ENCODE measurements at regions not wholly inside any gene's neighbourhood (a gene's known extent, or its start where the extent isn't known, plus 50 kb on each side); places are given as distances from the start of the nearest gene placed in this dataset.

DNA sequence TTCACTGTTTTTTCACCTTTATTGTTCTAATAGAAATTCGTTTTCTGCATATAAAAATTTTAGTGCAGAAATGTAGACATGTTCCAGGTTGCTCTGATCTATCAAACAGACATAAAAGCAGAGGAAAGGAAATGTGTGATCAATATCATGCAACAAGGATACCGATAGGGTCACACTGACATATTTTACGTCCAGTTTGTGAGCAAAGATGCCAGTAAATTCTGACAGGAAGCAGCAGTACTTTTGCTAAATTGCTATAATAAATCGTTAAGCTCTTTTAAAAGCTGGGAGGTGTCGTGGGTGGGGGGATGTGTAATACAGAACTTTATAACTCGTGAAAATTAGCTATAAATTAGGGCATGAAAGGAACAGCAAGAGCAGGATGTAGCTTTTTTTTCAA lies 955.2 kb downstream of the BRINP3 start:
- TF ChIP-seq ZFX (IDR thresholded peaks at IDR 0.05; ENCODE audit: borderline replicate concordance): no peak
- TF ChIP-seq, protein P1, sequence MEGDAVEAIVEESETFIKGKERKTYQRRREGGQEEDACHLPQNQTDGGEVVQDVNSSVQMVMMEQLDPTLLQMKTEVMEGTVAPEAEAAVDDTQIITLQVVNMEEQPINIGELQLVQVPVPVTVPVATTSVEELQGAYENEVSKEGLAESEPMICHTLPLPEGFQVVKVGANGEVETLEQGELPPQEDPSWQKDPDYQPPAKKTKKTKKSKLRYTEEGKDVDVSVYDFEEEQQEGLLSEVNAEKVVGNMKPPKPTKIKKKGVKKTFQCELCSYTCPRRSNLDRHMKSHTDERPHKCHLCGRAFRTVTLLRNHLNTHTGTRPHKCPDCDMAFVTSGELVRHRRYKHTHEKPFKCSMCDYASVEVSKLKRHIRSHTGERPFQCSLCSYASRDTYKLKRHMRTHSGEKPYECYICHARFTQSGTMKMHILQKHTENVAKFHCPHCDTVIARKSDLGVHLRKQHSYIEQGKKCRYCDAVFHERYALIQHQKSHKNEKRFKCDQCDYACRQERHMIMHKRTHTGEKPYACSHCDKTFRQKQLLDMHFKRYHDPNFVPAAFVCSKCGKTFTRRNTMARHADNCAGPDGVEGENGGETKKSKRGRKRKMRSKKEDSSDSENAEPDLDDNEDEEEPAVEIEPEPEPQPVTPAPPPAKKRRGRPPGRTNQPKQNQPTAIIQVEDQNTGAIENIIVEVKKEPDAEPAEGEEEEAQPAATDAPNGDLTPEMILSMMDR (IDR thresholded peaks at IDR 0.05): no peak
- H3K27ac ChIP-seq: no peak overlapping the region

DNA sequence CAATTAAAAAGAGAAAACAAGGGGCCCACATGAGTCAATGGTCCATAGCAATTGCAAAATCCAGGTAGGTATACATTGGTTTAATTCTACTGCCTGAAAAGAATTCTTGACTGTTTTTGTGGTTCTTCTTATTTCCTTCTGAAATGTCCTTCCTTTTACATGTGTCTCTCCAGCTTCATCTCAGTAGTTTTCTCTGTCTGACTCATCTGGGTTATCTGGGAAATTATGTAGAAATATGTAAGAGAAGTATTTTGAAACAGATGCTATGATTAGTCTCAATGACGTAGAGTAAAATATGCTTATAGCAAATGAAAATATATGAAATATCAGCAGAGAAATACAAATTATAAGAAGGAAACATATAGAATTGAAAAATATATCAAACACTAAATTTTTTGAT lies 953.2 kb downstream of the BRINP3 start:
- TF ChIP-seq, protein P1 (IDR thresholded peaks at IDR 0.05): no peak
- TF ChIP-seq ZFX (IDR thresholded peaks at IDR 0.05; ENCODE audit: borderline replicate concordance): no peak
- H3K27ac ChIP-seq: no peak overlapping the region

DNA sequence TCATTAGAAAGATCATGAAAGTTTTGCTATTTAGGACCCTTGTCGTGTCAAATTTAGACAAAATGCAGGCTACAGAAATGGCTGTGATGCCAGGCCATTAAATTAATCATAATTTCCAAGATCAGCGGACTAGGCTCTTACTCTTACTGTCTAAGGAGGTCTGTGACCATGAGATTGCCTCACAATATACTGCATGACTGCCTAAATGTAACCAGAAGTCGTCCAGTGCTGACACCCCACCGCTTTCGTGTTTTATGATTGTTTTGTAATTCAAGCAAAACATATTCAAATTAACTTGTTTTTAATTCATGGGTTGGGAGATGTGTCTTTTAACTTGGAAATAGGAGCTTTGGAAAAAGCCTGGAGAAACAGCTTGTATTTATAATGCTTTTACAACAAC lies 947.5 kb downstream of the BRINP3 start:
- TF ChIP-seq ZFX (IDR thresholded peaks at IDR 0.05; ENCODE audit: borderline replicate concordance): no peak
- TF ChIP-seq, protein P1 (IDR thresholded peaks at IDR 0.05): no peak
- H3K27ac ChIP-seq: no peak overlapping the region

DNA sequence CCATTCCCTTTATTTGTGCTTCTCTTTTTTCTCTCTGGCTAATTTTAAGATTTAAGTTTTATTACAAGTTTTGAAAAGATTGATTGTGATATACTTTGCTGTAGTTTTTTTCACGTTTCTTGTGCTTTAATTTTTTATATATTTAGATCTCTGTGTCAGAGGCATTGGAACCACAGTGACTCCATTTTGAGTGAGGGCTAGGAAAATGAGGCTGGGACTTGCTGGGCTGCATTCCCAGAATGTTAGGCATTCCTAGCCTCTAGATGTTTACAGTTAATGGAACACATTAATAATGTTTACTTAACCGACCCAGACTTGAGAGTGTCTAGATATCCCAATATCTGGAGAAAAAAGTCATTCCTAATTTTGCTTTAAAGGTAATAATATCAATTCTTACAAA lies 939.4 kb downstream of the BRINP3 start:
- H3K27ac ChIP-seq: no peak overlapping the region
- no peak for TF ChIP-seq ZFX (IDR thresholded peaks at IDR 0.05; ENCODE audit: borderline replicate concordance)
- TF ChIP-seq, protein P1 (IDR thresholded peaks at IDR 0.05): no peak

DNA sequence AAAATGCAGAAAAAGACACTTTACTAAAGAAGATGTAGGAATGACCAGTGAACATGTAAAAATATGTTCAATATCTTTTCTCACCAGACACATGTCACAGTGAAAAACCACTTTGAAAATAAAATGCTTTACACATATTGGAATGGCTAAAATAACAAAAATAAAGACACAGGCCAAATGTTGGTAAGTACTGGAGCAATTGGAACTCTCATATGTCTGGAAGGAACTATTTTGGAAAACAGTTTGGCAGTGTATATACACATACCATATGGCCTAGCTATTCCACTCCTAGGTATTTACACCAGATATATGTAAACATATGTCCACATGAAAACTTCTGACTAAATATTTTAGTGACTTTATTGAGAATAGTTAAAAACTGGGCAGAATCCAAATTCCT lies 927.2 kb downstream of the BRINP3 start:
- 0 out of 2 replicates have a peak overlapping the region, but pooled peaks have one; percentile 4 for H3K27ac ChIP-seq
- TF ChIP-seq, protein P1 (IDR thresholded peaks at IDR 0.05): no peak
- TF ChIP-seq ZFX (IDR thresholded peaks at IDR 0.05; ENCODE audit: borderline replicate concordance): no peak

DNA sequence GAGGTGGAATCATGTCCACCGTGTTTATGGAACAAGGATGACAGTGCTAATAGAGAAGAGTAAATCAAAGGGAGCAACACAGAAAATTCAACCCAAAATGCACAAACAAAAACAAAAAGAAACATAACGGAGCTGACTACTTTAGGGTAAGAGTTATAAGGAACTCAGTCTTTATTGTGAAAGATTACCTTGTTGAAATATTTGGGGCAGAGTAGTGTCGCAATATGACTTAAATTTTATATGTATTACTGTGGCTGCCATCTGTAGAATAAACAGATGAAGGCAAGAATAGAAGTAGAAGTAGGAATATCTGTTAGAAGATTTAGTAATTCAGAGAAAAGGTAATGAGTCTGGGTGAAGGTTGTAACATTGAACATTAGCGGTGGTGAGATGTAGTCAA lies 913.9 kb downstream of the BRINP3 start:
- TF ChIP-seq ZFX (IDR thresholded peaks at IDR 0.05; ENCODE audit: borderline replicate concordance): no peak
- TF ChIP-seq, protein P1 (IDR thresholded peaks at IDR 0.05): no peak

DNA sequence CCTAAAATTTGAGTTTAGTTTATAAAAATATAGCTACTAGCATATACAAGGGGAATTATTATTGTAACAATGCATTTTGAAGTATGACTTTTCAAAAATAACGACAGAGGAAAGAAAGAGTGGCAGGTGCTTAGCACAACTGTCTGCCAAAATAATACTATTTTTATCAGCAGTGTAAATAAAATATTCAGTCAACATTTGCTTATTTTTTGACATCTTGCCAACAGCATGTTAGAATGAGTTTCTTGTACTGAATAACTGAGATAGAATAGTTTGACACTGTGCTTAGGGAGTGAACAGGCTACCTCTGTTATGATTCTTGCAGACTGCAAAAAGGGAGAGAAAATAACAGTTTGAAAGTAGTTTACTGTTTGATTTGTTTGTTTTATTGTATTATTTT lies 909.8 kb downstream of the BRINP3 start:
- H3K27ac ChIP-seq: peak overlapping the region; percentile 38
- TF ChIP-seq ZFX (IDR thresholded peaks at IDR 0.05; ENCODE audit: borderline replicate concordance): no peak
- TF ChIP-seq, protein P1 (IDR thresholded peaks at IDR 0.05): no peak

More for the DNA sequence above, 913.9 kb downstream of the BRINP3 start:
- H3K27ac ChIP-seq: peak overlapping the region; percentile 7; the same call in 1 of the 2 replicates

All from 22Rv1 (cell line).